Gastrocnemius medialis (tissue), 4 donors: ENCODE measurements at regions not wholly inside any gene's neighbourhood (a gene's known extent, or its start where the extent isn't known, plus 50 kb on each side); places are given as distances from the start of the nearest gene placed in this dataset.

ENCODE experiments used
- ATAC-seq, 2 donors: fragments of 150-250 bp; one replicate each; pipeline ENCODE4 v1.9.1; 2016
- DNase-seq, 2 donors: peaks; one replicate each; pipeline ENCODE4 v3.0.0-alpha.2; 2019
- H3K27ac ChIP-seq, 4 donors: fragments of 200-600 bp; sonication (generic); 1 replicate in 1 of 4; 2 replicates in 3 of 4; pipeline ENCODE4 v1.5.1; 2016 to 2018; ENCODE audit warnings: mild to moderate bottlenecking in 2 of 4, moderate library complexity in 1 of 4
- H3K27me3 ChIP-seq, 3 donors: fragments of 200-600 bp; sonication (generic) in 2 of 3; 1 replicate in 1 of 3; 2 replicates in 2 of 3; pipeline versions ENCODE4 v1.5.1 to v1.6.0; 2016 to 2019; ENCODE audit warnings: mild to moderate bottlenecking in 1 of 3, moderate library complexity in 1 of 3
- H3K36me3 ChIP-seq, 2 donors: fragments of 200-600 bp; sonication (generic) in 1 of 2; one replicate each; pipeline ENCODE4 v1.5.1; 2017 to 2018
- H3K4me1 ChIP-seq, 2 donors: fragments of 200-600 bp; sonication (generic) in 1 of 2; one replicate each; pipeline ENCODE4 v1.5.1; 2016 to 2017; ENCODE audit warnings: mild to moderate bottlenecking in 2 of 2
- H3K4me3 ChIP-seq, 4 donors: fragments of 200-600 bp; sonication (generic) in 3 of 4; 1 replicate in 1 of 4; 2 replicates in 3 of 4; pipeline ENCODE4 v1.5.1; 2016 to 2019; ENCODE audit warnings: mild to moderate bottlenecking in 2 of 4
- H3K9me3 ChIP-seq, 3 donors: fragments of 200-600 bp; sonication (generic) in 2 of 3; 1 replicate in 1 of 3; 2 replicates in 2 of 3; pipeline ENCODE4 v1.5.1; 2016 to 2019
- POLR2A ChIP-seq, 2 donors: fragments of 450-650 bp; IDR thresholded peaks; one replicate each; pipeline ENCODE4 v1.6.1; 2017; ENCODE audit warnings: antibody characterized with exemption in 2 of 2, mild to moderate bottlenecking in 2 of 2, moderate library complexity in 2 of 2
- in situ Hi-C, 4 donors: fragments of 200-750 bp; cut with MboI; loops; one replicate each; pipeline versions ENCODE4 v1.15.0 to v1.8.0; 2017; ENCODE audit warnings: low sequenced_read_pairs in 4 of 4
- intact Hi-C: fragments of 100-400 bp; cut with DNase I; formaldehyde crosslinking; loops from one replicate; pipeline ENCODE4 v1.15.1; 2023; ENCODE audit warnings: low total_unique reads
- TF ChIP-seq, protein P1 (sequence below), 5 experiments: fragments of 450-650 bp in 3 of 5; fragments of 200-600 bp in 2 of 5; sonication (generic) in 2 of 5; IDR thresholded peaks in 4 of 5; conservative IDR thresholded peaks in 1 of 5; 1 replicate in 4 of 5; 2 replicates in 1 of 5; pipeline ENCODE4 v1.5.1; 2016 to 2019; ENCODE audit warnings: antibody characterized with exemption in 5 of 5, mild to moderate bottlenecking in 3 of 5, moderate library complexity in 3 of 5

DNA sequence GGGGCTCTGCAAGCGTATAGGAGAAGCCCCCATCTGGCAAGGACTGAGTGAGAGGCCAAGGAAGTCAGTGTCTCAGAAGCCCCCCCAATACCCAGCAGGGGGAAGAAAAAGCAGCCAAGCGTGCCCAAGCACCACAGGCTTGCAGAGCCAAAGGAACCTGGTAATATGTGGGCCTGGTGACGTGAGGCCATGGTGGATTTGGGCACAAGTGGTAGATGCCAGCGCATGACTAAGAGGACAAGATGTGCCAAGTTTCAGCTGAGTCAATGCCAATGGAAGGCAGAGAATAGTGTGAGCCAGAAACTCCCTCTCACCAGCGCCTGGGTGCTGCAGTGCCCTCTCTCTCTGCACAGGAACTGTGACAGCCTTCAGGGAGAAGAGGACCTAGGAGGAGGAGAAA, 110.0 kb downstream of the QRSL1 start:
- in situ Hi-C loops (no loop called here), intact Hi-C loops (no loop called here)
- H3K4me3 ChIP-seq: no peak overlapping the region
- H3K9me3 ChIP-seq: no peaks in the 10 kb centered on the region
- H3K4me1 ChIP-seq: peaks cover 14 to 15% of the 10 kb centered on the region in 2 donors
- H3K27me3 ChIP-seq: no peaks in the 10 kb centered on the region
- TF ChIP-seq, protein P1, sequence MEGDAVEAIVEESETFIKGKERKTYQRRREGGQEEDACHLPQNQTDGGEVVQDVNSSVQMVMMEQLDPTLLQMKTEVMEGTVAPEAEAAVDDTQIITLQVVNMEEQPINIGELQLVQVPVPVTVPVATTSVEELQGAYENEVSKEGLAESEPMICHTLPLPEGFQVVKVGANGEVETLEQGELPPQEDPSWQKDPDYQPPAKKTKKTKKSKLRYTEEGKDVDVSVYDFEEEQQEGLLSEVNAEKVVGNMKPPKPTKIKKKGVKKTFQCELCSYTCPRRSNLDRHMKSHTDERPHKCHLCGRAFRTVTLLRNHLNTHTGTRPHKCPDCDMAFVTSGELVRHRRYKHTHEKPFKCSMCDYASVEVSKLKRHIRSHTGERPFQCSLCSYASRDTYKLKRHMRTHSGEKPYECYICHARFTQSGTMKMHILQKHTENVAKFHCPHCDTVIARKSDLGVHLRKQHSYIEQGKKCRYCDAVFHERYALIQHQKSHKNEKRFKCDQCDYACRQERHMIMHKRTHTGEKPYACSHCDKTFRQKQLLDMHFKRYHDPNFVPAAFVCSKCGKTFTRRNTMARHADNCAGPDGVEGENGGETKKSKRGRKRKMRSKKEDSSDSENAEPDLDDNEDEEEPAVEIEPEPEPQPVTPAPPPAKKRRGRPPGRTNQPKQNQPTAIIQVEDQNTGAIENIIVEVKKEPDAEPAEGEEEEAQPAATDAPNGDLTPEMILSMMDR (IDR thresholded peaks at IDR 0.05 in 4 of 5, conservative IDR thresholded peaks at IDR 0.05 in 1 of 5): no peak
- TF ChIP-seq POLR2A (IDR thresholded peaks at IDR 0.05): no peak
- DNase-seq (peak; percentile 64 to 79), ATAC-seq (peak; percentile 99 to 100)
- H3K36me3 ChIP-seq: no peaks in the 10 kb centered on the region
- peak overlapping the region in 1 of 4 donors; percentile 62 for H3K27ac ChIP-seq

DNA sequence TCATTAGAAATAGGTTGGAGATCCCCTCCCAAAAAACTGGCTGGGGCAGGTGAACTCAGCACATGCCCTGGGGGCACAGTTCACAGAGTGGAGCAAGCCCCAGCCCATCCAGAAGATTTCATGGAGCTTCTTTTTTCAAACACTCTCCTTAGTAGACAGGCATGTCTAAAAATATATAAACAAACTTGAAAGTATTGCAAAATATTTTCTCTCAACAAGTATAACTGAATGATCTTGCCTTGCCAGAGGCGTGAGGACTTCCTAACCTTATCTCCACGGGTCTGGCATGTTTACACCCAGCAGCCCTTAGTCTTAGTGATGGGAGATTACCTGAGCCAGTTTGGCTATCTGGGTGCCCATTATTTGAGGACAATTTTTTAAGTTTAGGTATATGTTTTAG, 107.1 kb downstream of the QRSL1 start:
- Histone ChIP-seq H3K4me3 (no peak overlapping the region), H3K27me3 (no peaks in the 10 kb centered on the region), H3K27ac (no peak overlapping the region), H3K4me1 (peaks cover 14 to 16% of the 10 kb centered on the region in 2 donors), H3K36me3 (no peaks in the 10 kb centered on the region), H3K9me3 (no peaks in the 10 kb centered on the region)
- no peak for ATAC-seq
- no peak for DNase-seq
- TF ChIP-seq, protein P1 (IDR thresholded peaks at IDR 0.05 in 4 of 5, conservative IDR thresholded peaks at IDR 0.05 in 1 of 5): no peak
- no peak for TF ChIP-seq POLR2A (IDR thresholded peaks at IDR 0.05)
- in situ Hi-C loops (no loop called here), intact Hi-C loops (no loop called here)

DNA sequence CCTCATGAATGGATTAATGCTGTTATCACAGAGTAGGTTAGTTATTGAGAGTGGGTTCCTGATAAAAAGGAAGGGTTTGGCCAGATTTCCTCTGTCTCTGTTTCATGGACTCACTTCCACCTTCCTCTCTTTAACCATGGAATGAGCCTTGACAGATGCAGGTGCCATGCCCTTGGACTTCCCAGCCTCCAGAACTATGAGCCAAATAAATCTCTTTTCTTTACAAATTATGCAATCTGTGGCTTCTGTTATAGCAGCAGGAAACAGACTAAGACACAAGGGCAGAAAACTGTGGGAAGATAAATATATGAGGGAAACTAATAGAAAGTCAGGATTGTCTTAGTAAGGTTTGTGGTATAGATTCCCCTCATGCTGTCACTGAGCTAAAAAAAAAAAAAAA, 106.5 kb downstream of the QRSL1 start:
- Histone ChIP-seq H3K27ac (no peak overlapping the region), H3K4me3 (no peak overlapping the region), H3K27me3 (no peaks in the 10 kb centered on the region), H3K4me1 (peaks cover 14 to 21% of the 10 kb centered on the region in 2 donors), H3K9me3 (no peaks in the 10 kb centered on the region), H3K36me3 (no peaks in the 10 kb centered on the region)
- in situ Hi-C loops (no loop called here), intact Hi-C loops (no loop called here)
- DNase-seq (no peak), ATAC-seq (no peak)
- TF ChIP-seq, protein P1 (IDR thresholded peaks at IDR 0.05 in 4 of 5, conservative IDR thresholded peaks at IDR 0.05 in 1 of 5): no peak
- no peak for TF ChIP-seq POLR2A (IDR thresholded peaks at IDR 0.05)

DNA sequence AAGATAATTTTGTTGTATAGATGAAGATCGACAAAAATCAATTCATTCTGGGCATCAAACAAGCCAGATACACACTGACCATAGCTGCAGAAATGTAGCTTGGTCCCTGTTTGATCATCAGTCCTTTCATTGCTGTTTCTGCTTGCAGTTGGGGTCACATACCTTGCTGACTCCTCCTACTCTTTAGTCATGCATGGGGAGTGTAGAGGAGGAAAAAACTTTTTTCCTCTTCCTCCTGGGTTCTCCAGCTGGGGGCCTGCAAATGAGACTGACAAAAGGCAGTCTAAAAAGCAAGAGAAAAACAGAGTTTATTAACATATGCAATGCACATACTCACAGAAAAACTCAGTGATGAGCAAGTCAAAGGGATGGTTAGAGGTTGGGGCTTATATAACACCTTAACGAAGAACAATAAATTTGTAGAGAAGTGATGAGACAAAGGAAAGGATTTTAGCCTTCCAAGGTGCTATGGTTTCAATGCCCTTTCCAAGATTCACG, 105.8 kb downstream of the QRSL1 start:
- no peaks in the 10 kb centered on the region for H3K9me3 ChIP-seq
- no peak for DNase-seq
- intact Hi-C loops (no loop called here), in situ Hi-C loops (no loop called here)
- H3K4me1 ChIP-seq: peaks cover 11 to 19% of the 10 kb centered on the region in 2 donors
- no peak for ATAC-seq
- no peak for TF ChIP-seq POLR2A (IDR thresholded peaks at IDR 0.05)
- TF ChIP-seq, protein P1 (IDR thresholded peaks at IDR 0.05 in 4 of 5, conservative IDR thresholded peaks at IDR 0.05 in 1 of 5): no peak
- H3K27ac ChIP-seq: no peak overlapping the region
- no peak overlapping the region for H3K4me3 ChIP-seq
- H3K27me3 ChIP-seq: no peaks in the 10 kb centered on the region
- H3K36me3 ChIP-seq: no peaks in the 10 kb centered on the region

DNA sequence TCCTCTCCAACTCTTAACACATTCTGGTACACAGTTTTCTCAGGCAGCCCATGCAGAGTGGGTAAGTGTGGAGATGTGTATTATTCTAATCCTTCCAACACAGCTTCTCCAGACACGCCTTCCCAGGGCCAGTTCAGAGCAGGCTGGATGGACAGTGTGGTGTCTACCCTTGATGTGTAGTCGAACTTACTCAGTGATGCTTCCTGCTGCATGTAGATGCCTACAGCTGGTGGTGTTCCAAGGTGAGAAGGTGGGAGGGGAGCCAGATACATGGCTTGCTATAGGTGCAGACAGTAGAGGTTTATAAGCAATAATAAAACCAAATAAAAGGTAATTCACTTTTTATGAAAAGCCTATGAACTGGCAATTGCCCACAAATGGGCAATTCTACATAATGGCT, 104.0 kb downstream of the QRSL1 start:
- Histone ChIP-seq H3K4me3 (no peak overlapping the region), H3K27ac (no peak overlapping the region), H3K4me1 (peaks cover 0 to 6% of the 10 kb centered on the region in 2 donors), H3K9me3 (no peaks in the 10 kb centered on the region), H3K27me3 (no peaks in the 10 kb centered on the region), H3K36me3 (no peaks in the 10 kb centered on the region)
- TF ChIP-seq POLR2A (IDR thresholded peaks at IDR 0.05): no peak
- TF ChIP-seq, protein P1 (IDR thresholded peaks at IDR 0.05 in 4 of 5, conservative IDR thresholded peaks at IDR 0.05 in 1 of 5): no peak
- DNase-seq (no peak), ATAC-seq (no peak)
- in situ Hi-C loops (no loop called here), intact Hi-C loops (no loop called here)
